WTC11 (cell line): ENCODE measurements at regions not wholly inside any gene's neighbourhood (a gene's known extent, or its start where the extent isn't known, plus 50 kb on each side); places are given as distances from the start of the nearest gene placed in this dataset.

Experiments
- ATAC-seq: fragments of 200-7000 bp; cut with Tn5 transposase; 2 replicates; pipeline ENCODE4 v1.10.0; 2021; ENCODE audit warnings: mild to moderate bottlenecking, moderate library complexity
- CTCF ChIA-PET: fragments of 300-600 bp; sonication (Branson Sonifier 250); formaldehyde crosslinking; loops from one replicate; lab custom pipeline; 2021; ENCODE audit warnings: antibody characterized with exemption; lab: Charles Lee
- POLR2A ChIA-PET: fragments of 350-600 bp; sonication (Branson Sonifier 250); formaldehyde crosslinking; loops from one replicate; lab custom pipeline; 2021; ENCODE audit warnings: antibody characterized with exemption; lab: Charles Lee
- DNase-seq: peaks from one replicate; pipeline ENCODE4 v3.0.0; 2021; ENCODE audit warnings: low spot score
- H3K27ac Mint-ChIP-seq: 2 replicates; pipeline ENCODE4 v1.8.0; 2021; ENCODE audit warnings: mixed read lengths
- H3K27me3 Mint-ChIP-seq: 2 replicates; pipeline ENCODE4 v1.8.0; 2021; ENCODE audit warnings: low read depth, mild to moderate bottlenecking, moderate library complexity, mixed read lengths
- H3K36me3 Mint-ChIP-seq: 2 replicates; pipeline ENCODE4 v1.8.0; 2021; ENCODE audit warnings: mixed read lengths
- H3K4me1 Mint-ChIP-seq: 2 replicates; pipeline ENCODE4 v1.8.0; 2022; ENCODE audit warnings: mixed read lengths
- H3K4me3 Mint-ChIP-seq: 2 replicates; pipeline ENCODE4 v1.8.0; 2021; ENCODE audit warnings: mild to moderate bottlenecking, moderate library complexity, mixed read lengths
- H3K9me3 Mint-ChIP-seq: 2 replicates; pipeline ENCODE4 v1.8.0; 2021; ENCODE audit warnings: mixed read lengths
- ATF1 ChIP-seq: sonication (generic); formaldehyde crosslinking; IDR thresholded peaks from 2 replicates; pipeline ENCODE4 v1.8.1; 2023; ENCODE audit warnings: mild to moderate bottlenecking, moderate library complexity, missing genetic modification reagents
- CREB1 ChIP-seq: sonication (generic); formaldehyde crosslinking; IDR thresholded peaks from 2 replicates; pipeline ENCODE4 v1.8.0; 2023; ENCODE audit warnings: mild to moderate bottlenecking, missing genetic modification reagents
- ESRRA ChIP-seq: sonication (generic); formaldehyde crosslinking; IDR thresholded peaks from 2 replicates; pipeline ENCODE4 v1.8.1; 2022; ENCODE audit warnings: mild to moderate bottlenecking, missing genetic modification reagents, borderline replicate concordance
- FOXJ3 ChIP-seq: sonication (generic); formaldehyde crosslinking; IDR thresholded peaks from 2 replicates; pipeline ENCODE4 v1.9.0; 2021; ENCODE audit warnings: missing genetic modification reagents, mild to moderate bottlenecking, borderline replicate concordance
- HMGA2 ChIP-seq: fragments of 250-450 bp; sonication (Bioruptor Pico); IDR thresholded peaks from 2 replicates; pipeline ENCODE4 v1.4.0; 2021; ENCODE audit warnings: mild to moderate bottlenecking, moderate library complexity
- NR1H2 ChIP-seq: sonication (generic); formaldehyde crosslinking; IDR thresholded peaks from 2 replicates; pipeline ENCODE4 v1.9.0; 2021; ENCODE audit warnings: mild to moderate bottlenecking, moderate library complexity, missing genetic modification reagents
- OVOL2 ChIP-seq: fragments of 250-450 bp; sonication (Bioruptor Pico); IDR thresholded peaks from 2 replicates; pipeline ENCODE4 v1.9.0; 2021; ENCODE audit warnings: mild to moderate bottlenecking, borderline replicate concordance
- PRRX2 ChIP-seq: fragments of 250-450 bp; sonication (Bioruptor Pico); IDR thresholded peaks from 2 replicates; pipeline ENCODE4 v1.8.0; 2021; ENCODE audit warnings: mild to moderate bottlenecking
- SMAD3 ChIP-seq: sonication (generic); formaldehyde crosslinking; IDR thresholded peaks from 2 replicates; pipeline ENCODE4 v1.8.0; 2022; ENCODE audit warnings: missing genetic modification reagents, mild to moderate bottlenecking, borderline replicate concordance
- SMAD4 ChIP-seq: sonication (generic); formaldehyde crosslinking; IDR thresholded peaks from 2 replicates; pipeline ENCODE4 v1.8.0; 2022; ENCODE audit warnings: mild to moderate bottlenecking, missing genetic modification reagents
- TEAD1 ChIP-seq: sonication (generic); formaldehyde crosslinking; IDR thresholded peaks from 2 replicates; pipeline ENCODE4 v1.8.0; 2022; ENCODE audit warnings: mild to moderate bottlenecking, missing genetic modification reagents
- ZNF423 ChIP-seq: fragments of 250-450 bp; sonication (Bioruptor Pico); IDR thresholded peaks from 2 replicates; pipeline ENCODE4 v2.1.2; 2022; ENCODE audit warnings: mild to moderate bottlenecking, moderate library complexity
- ZNF671 ChIP-seq: fragments of 250-450 bp; sonication (Bioruptor Pico); IDR thresholded peaks from 2 replicates; pipeline ENCODE4 v1.8.0; 2021; ENCODE audit warnings: mild to moderate bottlenecking
- TF ChIP-seq, protein P1 (sequence below): sonication (generic); formaldehyde crosslinking; conservative IDR thresholded peaks from 2 replicates; pipeline ENCODE4 v1.8.1; 2022; ENCODE audit warnings: mild to moderate bottlenecking, missing genetic modification reagents
- TF ChIP-seq, protein P2 (sequence below): sonication (generic); formaldehyde crosslinking; IDR thresholded peaks from 2 replicates; pipeline ENCODE4 v1.8.1; 2023; ENCODE audit warnings: mild to moderate bottlenecking, missing genetic modification reagents
- TF ChIP-seq, protein P3 (sequence below): fragments of 200-600 bp; IDR thresholded peaks from 2 replicates; pipeline ENCODE4 v1.8.0; 2022; ENCODE audit warnings: antibody characterized with exemption
- TF ChIP-seq, protein P4 (sequence below): sonication (generic); formaldehyde crosslinking; IDR thresholded peaks from 2 replicates; pipeline ENCODE4 v1.8.1; 2023; ENCODE audit warnings: mild to moderate bottlenecking, missing genetic modification reagents
- TF ChIP-seq, protein P5 (sequence below): fragments of 250-450 bp; sonication (Bioruptor Pico); IDR thresholded peaks from 2 replicates; pipeline ENCODE4 v1.8.0; 2021; ENCODE audit warnings: mild to moderate bottlenecking
- TF ChIP-seq, protein P6 (sequence below): sonication (generic); formaldehyde crosslinking; IDR thresholded peaks from 2 replicates; pipeline ENCODE4 v1.8.1; 2023; ENCODE audit warnings: mild to moderate bottlenecking, missing genetic modification reagents, moderate library complexity
- TF ChIP-seq, protein P7 (sequence below): sonication (generic); formaldehyde crosslinking; IDR thresholded peaks from 2 replicates; pipeline ENCODE4 v1.8.0; 2022; ENCODE audit warnings: mild to moderate bottlenecking, missing genetic modification reagents
- TF ChIP-seq, protein P8 (sequence below): sonication (generic); formaldehyde crosslinking; IDR thresholded peaks from 2 replicates; pipeline ENCODE4 v1.8.0; 2022; ENCODE audit warnings: missing genetic modification reagents

DNA sequence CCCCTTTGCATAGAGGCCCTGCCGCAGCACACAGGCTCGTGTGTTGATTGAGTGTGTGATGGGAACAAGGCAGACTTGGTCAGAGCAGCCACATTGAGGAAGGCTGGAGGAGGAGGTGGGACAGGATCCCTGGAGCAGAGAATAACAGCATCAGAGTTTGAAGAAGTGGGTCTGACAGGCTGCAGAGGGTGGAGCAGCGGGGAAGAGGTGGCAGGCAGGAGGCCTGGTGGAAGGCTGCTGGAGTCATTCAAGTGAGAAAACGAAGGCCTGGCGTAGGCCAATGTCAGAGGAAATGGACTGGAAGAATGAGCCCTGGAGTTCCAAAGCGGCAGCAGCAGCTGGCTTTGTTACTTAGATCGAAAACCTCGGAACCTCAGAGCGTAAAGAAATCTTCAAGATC, 115.0 kb upstream of the GRIK3 start:
- TF ChIP-seq SMAD4, result no peak
- TF ChIP-seq, protein P1, sequence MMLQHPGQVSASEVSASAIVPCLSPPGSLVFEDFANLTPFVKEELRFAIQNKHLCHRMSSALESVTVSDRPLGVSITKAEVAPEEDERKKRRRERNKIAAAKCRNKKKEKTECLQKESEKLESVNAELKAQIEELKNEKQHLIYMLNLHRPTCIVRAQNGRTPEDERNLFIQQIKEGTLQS, result no peak
- no peak for TF ChIP-seq NR1H2 (CRISPR knock-in tag)
- TF ChIP-seq ATF1, result no peak
- TF ChIP-seq ZNF423 (CRISPR knock-in tag), result no peak
- TF ChIP-seq, protein P2, sequence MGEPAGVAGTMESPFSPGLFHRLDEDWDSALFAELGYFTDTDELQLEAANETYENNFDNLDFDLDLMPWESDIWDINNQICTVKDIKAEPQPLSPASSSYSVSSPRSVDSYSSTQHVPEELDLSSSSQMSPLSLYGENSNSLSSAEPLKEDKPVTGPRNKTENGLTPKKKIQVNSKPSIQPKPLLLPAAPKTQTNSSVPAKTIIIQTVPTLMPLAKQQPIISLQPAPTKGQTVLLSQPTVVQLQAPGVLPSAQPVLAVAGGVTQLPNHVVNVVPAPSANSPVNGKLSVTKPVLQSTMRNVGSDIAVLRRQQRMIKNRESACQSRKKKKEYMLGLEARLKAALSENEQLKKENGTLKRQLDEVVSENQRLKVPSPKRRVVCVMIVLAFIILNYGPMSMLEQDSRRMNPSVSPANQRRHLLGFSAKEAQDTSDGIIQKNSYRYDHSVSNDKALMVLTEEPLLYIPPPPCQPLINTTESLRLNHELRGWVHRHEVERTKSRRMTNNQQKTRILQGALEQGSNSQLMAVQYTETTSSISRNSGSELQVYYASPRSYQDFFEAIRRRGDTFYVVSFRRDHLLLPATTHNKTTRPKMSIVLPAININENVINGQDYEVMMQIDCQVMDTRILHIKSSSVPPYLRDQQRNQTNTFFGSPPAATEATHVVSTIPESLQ, result no peak
- no peak for TF ChIP-seq CREB1 (CRISPR knock-in tag)
- TF ChIP-seq, protein P3, sequence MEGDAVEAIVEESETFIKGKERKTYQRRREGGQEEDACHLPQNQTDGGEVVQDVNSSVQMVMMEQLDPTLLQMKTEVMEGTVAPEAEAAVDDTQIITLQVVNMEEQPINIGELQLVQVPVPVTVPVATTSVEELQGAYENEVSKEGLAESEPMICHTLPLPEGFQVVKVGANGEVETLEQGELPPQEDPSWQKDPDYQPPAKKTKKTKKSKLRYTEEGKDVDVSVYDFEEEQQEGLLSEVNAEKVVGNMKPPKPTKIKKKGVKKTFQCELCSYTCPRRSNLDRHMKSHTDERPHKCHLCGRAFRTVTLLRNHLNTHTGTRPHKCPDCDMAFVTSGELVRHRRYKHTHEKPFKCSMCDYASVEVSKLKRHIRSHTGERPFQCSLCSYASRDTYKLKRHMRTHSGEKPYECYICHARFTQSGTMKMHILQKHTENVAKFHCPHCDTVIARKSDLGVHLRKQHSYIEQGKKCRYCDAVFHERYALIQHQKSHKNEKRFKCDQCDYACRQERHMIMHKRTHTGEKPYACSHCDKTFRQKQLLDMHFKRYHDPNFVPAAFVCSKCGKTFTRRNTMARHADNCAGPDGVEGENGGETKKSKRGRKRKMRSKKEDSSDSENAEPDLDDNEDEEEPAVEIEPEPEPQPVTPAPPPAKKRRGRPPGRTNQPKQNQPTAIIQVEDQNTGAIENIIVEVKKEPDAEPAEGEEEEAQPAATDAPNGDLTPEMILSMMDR, result no peak
- TF ChIP-seq, protein P4, sequence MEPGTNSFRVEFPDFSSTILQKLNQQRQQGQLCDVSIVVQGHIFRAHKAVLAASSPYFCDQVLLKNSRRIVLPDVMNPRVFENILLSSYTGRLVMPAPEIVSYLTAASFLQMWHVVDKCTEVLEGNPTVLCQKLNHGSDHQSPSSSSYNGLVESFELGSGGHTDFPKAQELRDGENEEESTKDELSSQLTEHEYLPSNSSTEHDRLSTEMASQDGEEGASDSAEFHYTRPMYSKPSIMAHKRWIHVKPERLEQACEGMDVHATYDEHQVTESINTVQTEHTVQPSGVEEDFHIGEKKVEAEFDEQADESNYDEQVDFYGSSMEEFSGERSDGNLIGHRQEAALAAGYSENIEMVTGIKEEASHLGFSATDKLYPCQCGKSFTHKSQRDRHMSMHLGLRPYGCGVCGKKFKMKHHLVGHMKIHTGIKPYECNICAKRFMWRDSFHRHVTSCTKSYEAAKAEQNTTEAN, result no peak
- TF ChIP-seq, protein P5, sequence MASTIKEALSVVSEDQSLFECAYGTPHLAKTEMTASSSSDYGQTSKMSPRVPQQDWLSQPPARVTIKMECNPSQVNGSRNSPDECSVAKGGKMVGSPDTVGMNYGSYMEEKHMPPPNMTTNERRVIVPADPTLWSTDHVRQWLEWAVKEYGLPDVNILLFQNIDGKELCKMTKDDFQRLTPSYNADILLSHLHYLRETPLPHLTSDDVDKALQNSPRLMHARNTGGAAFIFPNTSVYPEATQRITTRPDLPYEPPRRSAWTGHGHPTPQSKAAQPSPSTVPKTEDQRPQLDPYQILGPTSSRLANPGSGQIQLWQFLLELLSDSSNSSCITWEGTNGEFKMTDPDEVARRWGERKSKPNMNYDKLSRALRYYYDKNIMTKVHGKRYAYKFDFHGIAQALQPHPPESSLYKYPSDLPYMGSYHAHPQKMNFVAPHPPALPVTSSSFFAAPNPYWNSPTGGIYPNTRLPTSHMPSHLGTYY (CRISPR knock-in tag), result no peak
- no peak for TF ChIP-seq PRRX2 (CRISPR knock-in tag)
- TF ChIP-seq FOXJ3, result no peak
- no peak for TF ChIP-seq ZNF671 (CRISPR knock-in tag)
- TF ChIP-seq, protein P6, sequence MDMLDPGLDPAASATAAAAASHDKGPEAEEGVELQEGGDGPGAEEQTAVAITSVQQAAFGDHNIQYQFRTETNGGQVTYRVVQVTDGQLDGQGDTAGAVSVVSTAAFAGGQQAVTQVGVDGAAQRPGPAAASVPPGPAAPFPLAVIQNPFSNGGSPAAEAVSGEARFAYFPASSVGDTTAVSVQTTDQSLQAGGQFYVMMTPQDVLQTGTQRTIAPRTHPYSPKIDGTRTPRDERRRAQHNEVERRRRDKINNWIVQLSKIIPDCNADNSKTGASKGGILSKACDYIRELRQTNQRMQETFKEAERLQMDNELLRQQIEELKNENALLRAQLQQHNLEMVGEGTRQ (CRISPR knock-in tag), result no peak
- TF ChIP-seq, protein P7, sequence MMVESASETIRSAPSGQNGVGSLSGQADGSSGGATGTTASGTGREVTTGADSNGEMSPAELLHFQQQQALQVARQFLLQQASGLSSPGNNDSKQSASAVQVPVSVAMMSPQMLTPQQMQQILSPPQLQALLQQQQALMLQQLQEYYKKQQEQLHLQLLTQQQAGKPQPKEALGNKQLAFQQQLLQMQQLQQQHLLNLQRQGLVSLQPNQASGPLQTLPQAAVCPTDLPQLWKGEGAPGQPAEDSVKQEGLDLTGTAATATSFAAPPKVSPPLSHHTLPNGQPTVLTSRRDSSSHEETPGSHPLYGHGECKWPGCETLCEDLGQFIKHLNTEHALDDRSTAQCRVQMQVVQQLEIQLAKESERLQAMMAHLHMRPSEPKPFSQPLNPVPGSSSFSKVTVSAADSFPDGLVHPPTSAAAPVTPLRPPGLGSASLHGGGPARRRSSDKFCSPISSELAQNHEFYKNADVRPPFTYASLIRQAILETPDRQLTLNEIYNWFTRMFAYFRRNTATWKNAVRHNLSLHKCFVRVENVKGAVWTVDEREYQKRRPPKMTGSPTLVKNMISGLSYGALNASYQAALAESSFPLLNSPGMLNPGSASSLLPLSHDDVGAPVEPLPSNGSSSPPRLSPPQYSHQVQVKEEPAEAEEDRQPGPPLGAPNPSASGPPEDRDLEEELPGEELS, result no peak
- Mint-ChIP-seq H3K9me3 (0 out of 2 replicates have a peak, but pooled peaks cover 4% of the 10 kb centered on the region), H3K27ac (no peak overlapping the region), H3K27me3 (peaks cover 4% of the 10 kb centered on the region), H3K4me1 (no peaks in the 10 kb centered on the region), H3K4me3 (no peak overlapping the region), H3K36me3 (no peaks in the 10 kb centered on the region)
- ATAC-seq (no peak), DNase-seq (no peak)
- CTCF ChIA-PET, result interaction anchor here (1.5 kb wide), 1 partner anchor 285 kb away, joined by 3 read pairs; no protein-coding TSS in a partner anchor
- POLR2A ChIA-PET, result no interaction called here

DNA sequence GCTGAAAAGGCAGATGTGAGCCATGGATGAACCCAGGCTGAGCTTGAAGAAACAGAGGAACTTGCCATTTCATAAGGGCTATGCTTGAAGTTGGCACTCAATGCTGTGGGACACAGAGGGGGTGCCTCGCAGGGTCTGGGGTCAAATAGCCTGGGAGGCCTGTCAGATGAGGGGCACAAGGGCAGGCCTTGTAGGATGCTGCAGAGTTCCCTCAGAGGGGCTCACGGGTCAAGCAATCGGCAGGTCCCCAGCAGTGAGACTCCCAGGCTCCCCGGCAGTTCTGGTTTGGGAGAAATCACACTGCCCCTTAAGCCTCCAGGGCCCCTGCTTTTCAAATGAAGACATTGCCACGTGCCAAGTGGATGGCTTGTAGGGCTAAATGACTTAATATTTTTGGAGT, 116.7 kb upstream of the GRIK3 start:
- H3K4me1 Mint-ChIP-seq, result no peaks in the 10 kb centered on the region
- H3K36me3 Mint-ChIP-seq, result no peaks in the 10 kb centered on the region
- peaks cover 9% of the 10 kb centered on the region for H3K9me3 Mint-ChIP-seq
- ChIA-PET CTCF (no interaction called here), POLR2A (no interaction called here)
- TF ChIP-seq TEAD1 (CRISPR knock-in tag) (no peak), ESRRA (CRISPR knock-in tag) (no peak), SMAD3 (CRISPR knock-in tag) (no peak), HMGA2 (CRISPR knock-in tag) (no peak), OVOL2 (CRISPR knock-in tag) (no peak)
- TF ChIP-seq, protein P5 (CRISPR knock-in tag), result no peak
- TF ChIP-seq, protein P8, sequence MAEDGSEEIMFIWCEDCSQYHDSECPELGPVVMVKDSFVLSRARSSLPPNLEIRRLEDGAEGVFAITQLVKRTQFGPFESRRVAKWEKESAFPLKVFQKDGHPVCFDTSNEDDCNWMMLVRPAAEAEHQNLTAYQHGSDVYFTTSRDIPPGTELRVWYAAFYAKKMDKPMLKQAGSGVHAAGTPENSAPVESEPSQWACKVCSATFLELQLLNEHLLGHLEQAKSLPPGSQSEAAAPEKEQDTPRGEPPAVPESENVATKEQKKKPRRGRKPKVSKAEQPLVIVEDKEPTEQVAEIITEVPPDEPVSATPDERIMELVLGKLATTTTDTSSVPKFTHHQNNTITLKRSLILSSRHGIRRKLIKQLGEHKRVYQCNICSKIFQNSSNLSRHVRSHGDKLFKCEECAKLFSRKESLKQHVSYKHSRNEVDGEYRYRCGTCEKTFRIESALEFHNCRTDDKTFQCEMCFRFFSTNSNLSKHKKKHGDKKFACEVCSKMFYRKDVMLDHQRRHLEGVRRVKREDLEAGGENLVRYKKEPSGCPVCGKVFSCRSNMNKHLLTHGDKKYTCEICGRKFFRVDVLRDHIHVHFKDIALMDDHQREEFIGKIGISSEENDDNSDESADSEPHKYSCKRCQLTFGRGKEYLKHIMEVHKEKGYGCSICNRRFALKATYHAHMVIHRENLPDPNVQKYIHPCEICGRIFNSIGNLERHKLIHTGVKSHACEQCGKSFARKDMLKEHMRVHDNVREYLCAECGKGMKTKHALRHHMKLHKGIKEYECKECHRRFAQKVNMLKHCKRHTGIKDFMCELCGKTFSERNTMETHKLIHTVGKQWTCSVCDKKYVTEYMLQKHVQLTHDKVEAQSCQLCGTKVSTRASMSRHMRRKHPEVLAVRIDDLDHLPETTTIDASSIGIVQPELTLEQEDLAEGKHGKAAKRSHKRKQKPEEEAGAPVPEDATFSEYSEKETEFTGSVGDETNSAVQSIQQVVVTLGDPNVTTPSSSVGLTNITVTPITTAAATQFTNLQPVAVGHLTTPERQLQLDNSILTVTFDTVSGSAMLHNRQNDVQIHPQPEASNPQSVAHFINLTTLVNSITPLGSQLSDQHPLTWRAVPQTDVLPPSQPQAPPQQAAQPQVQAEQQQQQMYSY, result no peak
- H3K27ac Mint-ChIP-seq, result no peak overlapping the region
- ATAC-seq (no peak), DNase-seq (no peak)
- H3K4me3 Mint-ChIP-seq, result no peak overlapping the region
- peaks cover 3% of the 10 kb centered on the region; the same call in 1 of the 2 replicates for H3K27me3 Mint-ChIP-seq
